ENCODE measurements at regions not wholly inside any gene's neighbourhood (a gene's known extent, or its start where the extent isn't known, plus 50 kb on each side); places are given as distances from the start of the nearest gene placed in this dataset.

GRCh38 chr11:87966216-87966615 lies 209.0 kb downstream of the RAB38 start:
- Mint-ChIP-seq H3K27me3 (ENCODE audit: low read depth) (no peaks in the 10 kb centered on the region), H3K4me3 (ENCODE audit: low read depth) (no peak overlapping the region), H3K4me1 (ENCODE audit: low read depth) (no peaks in the 10 kb centered on the region), H3K27ac (no peak overlapping the region), H3K9me3 (no peaks in the 10 kb centered on the region), H3K36me3 (ENCODE audit: low read depth) (no peaks in the 10 kb centered on the region)
- intact Hi-C loops (cut with micrococcal nuclease), result no loop called here
- DNase-seq (ENCODE audit: low spot score), result no peak

GRCh38 chr11:87961606-87962005 lies 213.6 kb downstream of the RAB38 start:
- H3K4me3 Mint-ChIP-seq (ENCODE audit: low read depth), result no peak overlapping the region
- H3K36me3 Mint-ChIP-seq (ENCODE audit: low read depth), result no peaks in the 10 kb centered on the region
- H3K27me3 Mint-ChIP-seq (ENCODE audit: low read depth), result no peaks in the 10 kb centered on the region
- no peak for DNase-seq (ENCODE audit: low spot score)
- H3K27ac Mint-ChIP-seq, result no peak overlapping the region
- no peaks in the 10 kb centered on the region for H3K9me3 Mint-ChIP-seq
- no peaks in the 10 kb centered on the region for H3K4me1 Mint-ChIP-seq (ENCODE audit: low read depth)
- intact Hi-C loops (cut with micrococcal nuclease), result no loop called here

- Mint-ChIP-seq H3K9me3 (no peaks in the 10 kb centered on the region), H3K27me3 (ENCODE audit: low read depth) (no peaks in the 10 kb centered on the region), H3K4me3 (ENCODE audit: low read depth) (no peak overlapping the region), H3K36me3 (ENCODE audit: low read depth) (no peaks in the 10 kb centered on the region), H3K27ac (no peak overlapping the region), H3K4me1 (ENCODE audit: low read depth) (no peaks in the 10 kb centered on the region)
- intact Hi-C loops (cut with micrococcal nuclease), result no loop called here
- DNase-seq (ENCODE audit: low spot score), result no peak
Measured at GRCh38 chr11:87957961-87958360, 217.3 kb downstream of the RAB38 start.

GRCh38 chr11:87954476-87954875 lies 220.8 kb downstream of the RAB38 start:
- no peaks in the 10 kb centered on the region for H3K4me1 Mint-ChIP-seq (ENCODE audit: low read depth)

GRCh38 chr11:87942786-87943185 lies 232.5 kb downstream of the RAB38 start:
- H3K27ac Mint-ChIP-seq, result no peak overlapping the region
- no peaks in the 10 kb centered on the region for H3K4me1 Mint-ChIP-seq (ENCODE audit: low read depth)
- DNase-seq (ENCODE audit: low spot score), result no peak
- no peaks in the 10 kb centered on the region for H3K9me3 Mint-ChIP-seq
- no peaks in the 10 kb centered on the region for H3K27me3 Mint-ChIP-seq (ENCODE audit: low read depth)
- H3K36me3 Mint-ChIP-seq (ENCODE audit: low read depth), result no peaks in the 10 kb centered on the region
- intact Hi-C loops (cut with micrococcal nuclease), result no loop called here
- no peak overlapping the region for H3K4me3 Mint-ChIP-seq (ENCODE audit: low read depth)

More at GRCh38 chr11:87954476-87954875, 220.8 kb downstream of the RAB38 start:
- H3K27me3 Mint-ChIP-seq (ENCODE audit: low read depth), result no peaks in the 10 kb centered on the region
- H3K36me3 Mint-ChIP-seq (ENCODE audit: low read depth), result no peaks in the 10 kb centered on the region
- intact Hi-C loops (cut with micrococcal nuclease), result no loop called here
- no peak overlapping the region for H3K4me3 Mint-ChIP-seq (ENCODE audit: low read depth)
- no peak overlapping the region for H3K27ac Mint-ChIP-seq
- H3K9me3 Mint-ChIP-seq, result no peaks in the 10 kb centered on the region
- no peak for DNase-seq (ENCODE audit: low spot score)

GRCh38 chr11:87934182-87934581 lies 241.1 kb downstream of the RAB38 start:
- H3K27me3 Mint-ChIP-seq (ENCODE audit: low read depth), result no peaks in the 10 kb centered on the region

GRCh38 chr11:87926250-87926970 lies 248.8 kb downstream of the RAB38 start:
- H3K4me1 Mint-ChIP-seq (ENCODE audit: low read depth), result no peaks in the 10 kb centered on the region
- H3K9me3 Mint-ChIP-seq, result no peaks in the 10 kb centered on the region

More at GRCh38 chr11:87934182-87934581, 241.1 kb downstream of the RAB38 start:
- Mint-ChIP-seq H3K36me3 (ENCODE audit: low read depth) (no peaks in the 10 kb centered on the region), H3K4me3 (ENCODE audit: low read depth) (no peak overlapping the region), H3K9me3 (no peaks in the 10 kb centered on the region), H3K27ac (no peak overlapping the region), H3K4me1 (ENCODE audit: low read depth) (no peaks in the 10 kb centered on the region)
- intact Hi-C loops (cut with micrococcal nuclease), result no loop called here
- DNase-seq (ENCODE audit: low spot score), result no peak

GRCh38 chr11:87924125-87924524 lies 251.1 kb downstream of the RAB38 start:
- H3K9me3 Mint-ChIP-seq, result no peaks in the 10 kb centered on the region
- H3K36me3 Mint-ChIP-seq (ENCODE audit: low read depth), result no peaks in the 10 kb centered on the region
- no peaks in the 10 kb centered on the region for H3K27me3 Mint-ChIP-seq (ENCODE audit: low read depth)
- DNase-seq (ENCODE audit: low spot score), result no peak
- intact Hi-C loops (cut with micrococcal nuclease), result no loop called here
- no peaks in the 10 kb centered on the region for H3K4me1 Mint-ChIP-seq (ENCODE audit: low read depth)
- H3K27ac Mint-ChIP-seq, result no peak overlapping the region
- no peak overlapping the region for H3K4me3 Mint-ChIP-seq (ENCODE audit: low read depth)

More at GRCh38 chr11:87926250-87926970, 248.8 kb downstream of the RAB38 start:
- Mint-ChIP-seq H3K36me3 (ENCODE audit: low read depth) (no peaks in the 10 kb centered on the region), H3K4me3 (ENCODE audit: low read depth) (no peak overlapping the region), H3K27me3 (ENCODE audit: low read depth) (no peaks in the 10 kb centered on the region), H3K27ac (no peak overlapping the region)
- intact Hi-C loops (cut with micrococcal nuclease), result no loop called here
- DNase-seq (ENCODE audit: low spot score), result no peak

- H3K27me3 Mint-ChIP-seq (ENCODE audit: low read depth), result no peaks in the 10 kb centered on the region
- no peaks in the 10 kb centered on the region for H3K36me3 Mint-ChIP-seq (ENCODE audit: low read depth)
- H3K4me3 Mint-ChIP-seq (ENCODE audit: low read depth), result no peak overlapping the region
- DNase-seq (ENCODE audit: low spot score), result no peak
- no peaks in the 10 kb centered on the region for H3K9me3 Mint-ChIP-seq
- intact Hi-C loops (cut with micrococcal nuclease), result no loop called here
- H3K27ac Mint-ChIP-seq, result no peak overlapping the region
- no peaks in the 10 kb centered on the region for H3K4me1 Mint-ChIP-seq (ENCODE audit: low read depth)
Measured at GRCh38 chr11:87917111-87917510, 258.1 kb downstream of the RAB38 start.

- intact Hi-C loops (cut with micrococcal nuclease), result no loop called here
Measured at GRCh38 chr11:87909178-87909577, 266.1 kb downstream of the RAB38 start.

GRCh38 chr11:87908086-87908485 lies 267.2 kb downstream of the RAB38 start:
- H3K4me3 Mint-ChIP-seq (ENCODE audit: low read depth), result no peak overlapping the region
- H3K36me3 Mint-ChIP-seq (ENCODE audit: low read depth), result no peaks in the 10 kb centered on the region
- intact Hi-C loops (cut with micrococcal nuclease), result no loop called here
- no peaks in the 10 kb centered on the region for H3K4me1 Mint-ChIP-seq (ENCODE audit: low read depth)
- no peaks in the 10 kb centered on the region for H3K9me3 Mint-ChIP-seq
- no peaks in the 10 kb centered on the region for H3K27me3 Mint-ChIP-seq (ENCODE audit: low read depth)
- H3K27ac Mint-ChIP-seq, result no peak overlapping the region
- DNase-seq (ENCODE audit: low spot score), result no peak

More at GRCh38 chr11:87909178-87909577, 266.1 kb downstream of the RAB38 start:
- no peaks in the 10 kb centered on the region for H3K27me3 Mint-ChIP-seq (ENCODE audit: low read depth)
- H3K4me3 Mint-ChIP-seq (ENCODE audit: low read depth), result no peak overlapping the region
- H3K27ac Mint-ChIP-seq, result no peak overlapping the region
- H3K36me3 Mint-ChIP-seq (ENCODE audit: low read depth), result no peaks in the 10 kb centered on the region
- no peaks in the 10 kb centered on the region for H3K4me1 Mint-ChIP-seq (ENCODE audit: low read depth)
- no peaks in the 10 kb centered on the region for H3K9me3 Mint-ChIP-seq
- DNase-seq (ENCODE audit: low spot score), result no peak

GRCh38 chr11:87903345-87903744 lies 271.9 kb downstream of the RAB38 start:
- H3K27me3 Mint-ChIP-seq (ENCODE audit: low read depth), result peaks cover 2% of the 10 kb centered on the region
- no peak for DNase-seq (ENCODE audit: low spot score)
- H3K36me3 Mint-ChIP-seq (ENCODE audit: low read depth), result no peaks in the 10 kb centered on the region
- no peaks in the 10 kb centered on the region for H3K4me1 Mint-ChIP-seq (ENCODE audit: low read depth)
- intact Hi-C loops (cut with micrococcal nuclease), result no loop called here
- H3K4me3 Mint-ChIP-seq (ENCODE audit: low read depth), result no peak overlapping the region
- H3K9me3 Mint-ChIP-seq, result no peaks in the 10 kb centered on the region
- no peak overlapping the region for H3K27ac Mint-ChIP-seq

GRCh38 chr11:87901341-87901740 lies 273.9 kb downstream of the RAB38 start:
- no peaks in the 10 kb centered on the region for H3K4me1 Mint-ChIP-seq (ENCODE audit: low read depth)
- H3K27me3 Mint-ChIP-seq (ENCODE audit: low read depth), result peaks cover 2% of the 10 kb centered on the region
- no peak overlapping the region for H3K4me3 Mint-ChIP-seq (ENCODE audit: low read depth)
- intact Hi-C loops (cut with micrococcal nuclease), result no loop called here
- DNase-seq (ENCODE audit: low spot score), result no peak
- H3K27ac Mint-ChIP-seq, result no peak overlapping the region
- no peaks in the 10 kb centered on the region for H3K9me3 Mint-ChIP-seq
- H3K36me3 Mint-ChIP-seq (ENCODE audit: low read depth), result no peaks in the 10 kb centered on the region

- H3K4me3 Mint-ChIP-seq (ENCODE audit: low read depth), result no peak overlapping the region
- H3K9me3 Mint-ChIP-seq, result no peaks in the 10 kb centered on the region
- H3K27me3 Mint-ChIP-seq (ENCODE audit: low read depth), result peaks cover 2% of the 10 kb centered on the region
- no peaks in the 10 kb centered on the region for H3K36me3 Mint-ChIP-seq (ENCODE audit: low read depth)
- H3K27ac Mint-ChIP-seq, result no peak overlapping the region
- no peaks in the 10 kb centered on the region for H3K4me1 Mint-ChIP-seq (ENCODE audit: low read depth)
- no peak for DNase-seq (ENCODE audit: low spot score)
- intact Hi-C loops (cut with micrococcal nuclease), result no loop called here
Measured at GRCh38 chr11:87897921-87898320, 277.3 kb downstream of the RAB38 start.
